ENCODE measurements at regions not wholly inside any gene's neighbourhood (a gene's known extent, or its start where the extent isn't known, plus 50 kb on each side); places are given as distances from the start of the nearest gene placed in this dataset.

- DNase-seq = no peak
Observed at GRCh38 chr1:90778486-90778885, 61.4 kb upstream of the BARHL2 start.

GRCh38 chr1:90773812-90774211 lies 56.7 kb upstream of the BARHL2 start:
- no peak for DNase-seq

- no peak for DNase-seq
Observed at GRCh38 chr1:90768826-90769225, 51.7 kb upstream of the BARHL2 start.

GRCh38 chr1:90768098-90768497 lies 51.0 kb upstream of the BARHL2 start:
- DNase-seq = no peak

Measured in stimulated activated CD4-positive, alpha-beta T cell treated with anti-CD3 and anti-CD28 coated beads, Interleukin-1b, Interleukin-23, amount 100 ng/mL, for 48 hours (primary cell).